K562 (cell line): ENCODE measurements at regions not wholly inside any gene's neighbourhood (a gene's known extent, or its start where the extent isn't known, plus 50 kb on each side); places are given as distances from the start of the nearest gene placed in this dataset.

Experiments
- ATAC-seq: fragments of 200-7000 bp; cut with Tn5 transposase; 3 replicates; pipeline ENCODE4 v1.9.1; 2020; ENCODE audit warnings: moderate library complexity
- BruUV-seq: library from RNA; stranded (reverse); fragments of 400-500 nt; replicated peaks from 2 replicates; lab custom pipeline; 2021; lab: Mats Ljungman, UMichigan
- CTCF ChIA-PET: fragments of 300-600 bp; formaldehyde crosslinking; extraction: SDS; loops from one replicate; lab custom pipeline; 2021; ENCODE audit warnings: low intra/inter-chr PET ratio; lab: Yijun Ruan, JAX
- POLR2A ChIA-PET: fragments of 300-600, 350-650 bp; sonication (Branson Sonifier 250); formaldehyde crosslinking; extraction: SDS; loops from one replicate; lab custom pipeline; 2021; ENCODE audit warnings: antibody characterized with exemption, inconsistent platforms; lab: Yijun Ruan, JAX
- DNase-seq, 4 experiments: peaks; one replicate each; pipeline versions ENCODE4 v3.0.0 to v3.0.0-alpha.2; 2011 to 2018; ENCODE audit warnings: low spot score in 3 of 4, mixed read lengths in 3 of 4; ENCODE audit errors: extremely low read depth in 1 of 4
- FAIRE-seq: peaks from 2 replicates; lab custom pipeline; 2011; peaks lifted over from hg19 to GRCh38; lab: Jason Lieb, UNC
- H2AFZ ChIP-seq: 2 replicates; pipeline ENCODE4 v1.6.0; 2011; ENCODE audit warnings: low read depth, low read length, control low read depth, inconsistent platforms
- H3K27ac ChIP-seq: fragments of 200-600 bp; 3 replicates; pipeline ENCODE4 v1.8.0; 2011; ENCODE audit warnings: low read depth, mild to moderate bottlenecking, control low read depth, inconsistent platforms, low read length, moderate library complexity, mixed read lengths; ENCODE audit errors: extremely low read depth
- H3K27me3 ChIP-seq, 2 experiments: fragments of 300-600 bp in 1 of 2; 2 replicates in 1 of 2; 3 replicates in 1 of 2; pipeline versions ENCODE4 v1.6.0 to v1.8.0; 2011; ENCODE audit warnings: inconsistent platforms in 2 of 2, low read length in 2 of 2, mild to moderate bottlenecking in 1 of 2, mixed read lengths in 1 of 2, moderate library complexity in 1 of 2; ENCODE audit not compliant: control insufficient read depth in 2 of 2, insufficient read depth in 2 of 2
- H3K36me3 ChIP-seq: fragments of 300-600 bp; 3 replicates; pipeline ENCODE4 v1.8.0; 2011; ENCODE audit warnings: mild to moderate bottlenecking, low read length, inconsistent platforms; ENCODE audit not compliant: control insufficient read depth, insufficient read depth
- H3K4me1 ChIP-seq, 2 experiments: fragments of 200-600 bp in 1 of 2; replicated peaks in 1 of 2; 2 replicates in 1 of 2; 3 replicates in 1 of 2; pipeline versions ENCODE4 v1.5.1 to v1.8.0; 2011; ENCODE audit warnings: inconsistent platforms in 2 of 2, low read length in 2 of 2, mild to moderate bottlenecking in 1 of 2, mixed read lengths in 1 of 2, moderate library complexity in 1 of 2; ENCODE audit not compliant: control insufficient read depth in 2 of 2, insufficient read depth in 2 of 2
- H3K4me2 ChIP-seq: 2 replicates; pipeline ENCODE4 v1.6.1; 2011; ENCODE audit warnings: low read length, control low read depth, inconsistent platforms, mixed read lengths; ENCODE audit not compliant: insufficient read depth
- H3K4me3 ChIP-seq: fragments of 200-600 bp; sonication (generic), shearing (Covaris generic); 2 replicates; pipeline ENCODE4 v1.5.1; 2016; ENCODE audit warnings: control low read depth, inconsistent platforms
- H3K79me2 ChIP-seq: fragments of 200-600 bp; 3 replicates; pipeline ENCODE4 v1.8.0; 2011; ENCODE audit warnings: low read length, inconsistent platforms; ENCODE audit not compliant: control insufficient read depth, insufficient read depth
- H3K9ac ChIP-seq, 2 experiments: 2 replicates each; pipeline versions ENCODE4 v1.6.0 to v1.6.1; 2011; ENCODE audit warnings: low read depth in 2 of 2, low read length in 2 of 2, control low read depth in 1 of 2, inconsistent platforms in 1 of 2, mild to moderate bottlenecking in 1 of 2, mixed read lengths in 1 of 2; ENCODE audit not compliant: insufficient read depth in 1 of 2
- H3K9me1 ChIP-seq: one replicate; pipeline ENCODE4 v1.6.0; 2011; ENCODE audit warnings: inconsistent platforms, mild to moderate bottlenecking, low read length, moderate library complexity; ENCODE audit not compliant: control insufficient read depth, insufficient read depth
- H3K9me3 ChIP-seq: replicated peaks from 2 replicates; pipeline ENCODE4 v1.5.1; 2011; ENCODE audit warnings: low read depth, low read length, inconsistent platforms; ENCODE audit not compliant: control insufficient read depth, insufficient read depth
- H4K20me1 ChIP-seq: replicated peaks from 2 replicates; pipeline ENCODE4 v1.6.1; 2011; ENCODE audit warnings: low read length, inconsistent platforms, mixed read lengths; ENCODE audit not compliant: control insufficient read depth, insufficient read depth
- BRD4 ChIP-seq: fragments of 200-600 bp; sonication (generic); IDR thresholded peaks from 2 replicates; pipeline ENCODE4 v1.6.1; 2017; ENCODE audit warnings: inconsistent platforms
- CHCHD3 ChIP-seq: fragments of 250-450 bp; sonication (Bioruptor Pico); IDR thresholded peaks from 2 replicates; pipeline ENCODE4 v2.1.2; 2022; ENCODE audit warnings: mild to moderate bottlenecking
- ETV5 ChIP-seq: sonication (generic); formaldehyde crosslinking; IDR thresholded peaks from 2 replicates; pipeline ENCODE4 v1.4.0; 2020; ENCODE audit warnings: low read depth, mild to moderate bottlenecking, missing genetic modification reagents
- HDAC3 ChIP-seq: fragments of 450-650 bp; IDR thresholded peaks from 2 replicates; pipeline ENCODE4 v1.6.1; 2018; ENCODE audit warnings: borderline replicate concordance, mild to moderate bottlenecking, moderate library complexity; ENCODE audit not compliant: partially characterized antibody
- KDM2B ChIP-seq: fragments of 250-450 bp; sonication (Bioruptor Pico); IDR thresholded peaks from 2 replicates; pipeline ENCODE4 v1.8.0; 2021; ENCODE audit warnings: mild to moderate bottlenecking, moderate library complexity
- NFATC3 ChIP-seq: fragments of 450-650 bp; IDR thresholded peaks from 2 replicates; pipeline ENCODE4 v1.6.1; 2017; ENCODE audit warnings: mild to moderate bottlenecking
- POLR2H ChIP-seq: IDR thresholded peaks from 2 replicates; pipeline ENCODE4 v1.6.1; 2016; ENCODE audit warnings: missing genetic modification characterization, low read depth, mild to moderate bottlenecking, control low read depth, missing compliant biosample characterization, moderate library complexity
- RAD51 ChIP-seq: fragments of 450-650 bp; IDR thresholded peaks from 2 replicates; pipeline ENCODE4 v1.7.1; 2016; ENCODE audit warnings: low read depth, mild to moderate bottlenecking, borderline replicate concordance
- SMARCB1 ChIP-seq: IDR thresholded peaks from 2 replicates; pipeline ENCODE4 v1.6.1; 2011; ENCODE audit warnings: improper control_type of control experiment, low read depth; ENCODE audit not compliant: insufficient read length
- ZBTB12 ChIP-seq: fragments of 250-450 bp; sonication (Bioruptor Pico); IDR thresholded peaks from 2 replicates; pipeline ENCODE4 v1.4.0; 2020
- ZNF212 ChIP-seq: fragments of 450-650 bp; formaldehyde crosslinking; IDR thresholded peaks from 2 replicates; pipeline ENCODE4 v1.4.0; 2020; ENCODE audit warnings: mild to moderate bottlenecking
- ZNF436 ChIP-seq: fragments of 250-450, 450-650 bp; sonication (Bioruptor Pico); formaldehyde crosslinking; IDR thresholded peaks from 2 replicates; pipeline ENCODE4 v1.7.0; 2020; ENCODE audit warnings: mild to moderate bottlenecking
- ZNF507 ChIP-seq: conservative IDR thresholded peaks from 2 replicates; pipeline ENCODE4 v1.6.1; 2017; ENCODE audit warnings: missing genetic modification characterization, missing compliant biosample characterization
- WGBS: fragments of 100-300 bp; shearing (Covaris generic); methylation state at CpG from one replicate; pipeline ENCODE4 v1.1.6; 2016; ENCODE audit warnings: low coverage, mixed read lengths; ENCODE audit not compliant: insufficient coverage; ENCODE audit errors: missing lambda C conversion rate; 5-methylcytosine and 5-hydroxymethylcytosine counted together
- in situ Hi-C: fragments of 300-500 bp; cut with MboI; formaldehyde crosslinking; loops from 4 replicates; pipeline ENCODE4 v1.15.0; 2018; ENCODE audit warnings: inconsistent platforms, mixed read lengths
- intact Hi-C: fragments of 100-400 bp; cut with micrococcal nuclease; formaldehyde crosslinking; loops from 2 replicates; pipeline ENCODE4 v1.14.2; 2022
- TF ChIP-seq, protein P1 (sequence below): IDR thresholded peaks from 3 replicates; pipeline ENCODE4 v1.6.1; 2011; ENCODE audit warnings: borderline replicate concordance, mild to moderate bottlenecking, moderate library complexity; ENCODE audit not compliant: insufficient read length; ENCODE audit errors: extremely low read depth

DNA sequence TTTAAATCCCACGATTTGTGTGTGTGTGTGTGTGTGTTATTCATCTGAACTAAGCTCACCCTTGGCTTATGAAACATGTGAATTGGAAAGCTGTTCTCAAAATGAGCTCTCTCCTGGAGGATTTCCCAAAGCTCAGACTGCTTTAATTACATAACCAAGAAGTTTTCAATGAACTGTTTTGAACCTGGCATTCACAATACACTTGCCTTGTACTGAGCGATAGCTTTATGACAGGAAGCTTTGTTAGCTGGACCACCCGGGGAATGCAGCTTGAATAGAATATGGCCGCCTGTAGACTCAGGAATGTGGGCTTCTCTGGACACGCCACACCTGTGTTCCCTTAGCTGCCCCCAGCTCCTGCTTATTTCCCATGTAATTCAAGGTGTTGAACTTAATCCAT, 71.4 kb upstream of the PREP start:
- FAIRE-seq (no peak), ATAC-seq (no peak), DNase-seq (no peak)
- Histone ChIP-seq H2AFZ (no peak overlapping the region), H3K36me3 (no peaks in the 10 kb centered on the region), H3K4me3 (no peak overlapping the region), H3K4me2 (no peak overlapping the region), H3K4me1 (no peaks in the 10 kb centered on the region), H3K9ac (no peak overlapping the region), H3K27ac (no peak overlapping the region), H4K20me1 (no peaks in the 10 kb centered on the region), H3K9me1 (no peaks in the 10 kb centered on the region), H3K9me3 (no peaks in the 10 kb centered on the region), H3K27me3 (no peaks in the 10 kb centered on the region; a peak in 2 of 5 replicates), H3K79me2 (no peaks in the 10 kb centered on the region)
- intact Hi-C loops, result no loop called here
- WGBS, result 3% methylated on average over 5 of the region's 5 CpGs
- TF ChIP-seq RAD51 (no peak), ZNF507 (tag) (no peak), HDAC3 (no peak), KDM2B (CRISPR knock-in tag) (no peak), ETV5 (CRISPR knock-in tag) (no peak), POLR2H (tag) (no peak), SMARCB1 (no peak), ZNF212 (CRISPR knock-in tag) (no peak), ZNF436 (CRISPR knock-in tag) (no peak), ZBTB12 (CRISPR knock-in tag) (no peak), BRD4 (no peak), CHCHD3 (CRISPR knock-in tag) (no peak), NFATC3 (no peak)
- TF ChIP-seq, protein P1, sequence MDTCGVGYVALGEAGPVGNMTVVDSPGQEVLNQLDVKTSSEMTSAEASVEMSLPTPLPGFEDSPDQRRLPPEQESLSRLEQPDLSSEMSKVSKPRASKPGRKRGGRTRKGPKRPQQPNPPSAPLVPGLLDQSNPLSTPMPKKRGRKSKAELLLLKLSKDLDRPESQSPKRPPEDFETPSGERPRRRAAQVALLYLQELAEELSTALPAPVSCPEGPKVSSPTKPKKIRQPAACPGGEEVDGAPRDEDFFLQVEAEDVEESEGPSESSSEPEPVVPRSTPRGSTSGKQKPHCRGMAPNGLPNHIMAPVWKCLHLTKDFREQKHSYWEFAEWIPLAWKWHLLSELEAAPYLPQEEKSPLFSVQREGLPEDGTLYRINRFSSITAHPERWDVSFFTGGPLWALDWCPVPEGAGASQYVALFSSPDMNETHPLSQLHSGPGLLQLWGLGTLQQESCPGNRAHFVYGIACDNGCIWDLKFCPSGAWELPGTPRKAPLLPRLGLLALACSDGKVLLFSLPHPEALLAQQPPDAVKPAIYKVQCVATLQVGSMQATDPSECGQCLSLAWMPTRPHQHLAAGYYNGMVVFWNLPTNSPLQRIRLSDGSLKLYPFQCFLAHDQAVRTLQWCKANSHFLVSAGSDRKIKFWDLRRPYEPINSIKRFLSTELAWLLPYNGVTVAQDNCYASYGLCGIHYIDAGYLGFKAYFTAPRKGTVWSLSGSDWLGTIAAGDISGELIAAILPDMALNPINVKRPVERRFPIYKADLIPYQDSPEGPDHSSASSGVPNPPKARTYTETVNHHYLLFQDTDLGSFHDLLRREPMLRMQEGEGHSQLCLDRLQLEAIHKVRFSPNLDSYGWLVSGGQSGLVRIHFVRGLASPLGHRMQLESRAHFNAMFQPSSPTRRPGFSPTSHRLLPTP, result no peak
- in situ Hi-C loops, result no loop called here
- BruUV-seq, result no TSS peak
- CTCF ChIA-PET, result no interaction called here
- POLR2A ChIA-PET, result interaction anchor here (0.9 kb wide), 1 partner anchor 16 kb away, joined by 3 read pairs; no protein-coding TSS in a partner anchor
